GM13976 (cell line): ENCODE measurements at regions not wholly inside any gene's neighbourhood (a gene's known extent, or its start where the extent isn't known, plus 50 kb on each side); places are given as distances from the start of the nearest gene placed in this dataset.

ENCODE experiments used
- DNase-seq: peaks from one replicate; pipeline ENCODE4 v3.0.0; 2012; ENCODE audit warnings: low spot score
- CTCF ChIP-seq: IDR thresholded peaks from 2 replicates; pipeline ENCODE4 v1.5.1; 2012; ENCODE audit warnings: borderline replicate concordance, mild to moderate bottlenecking; ENCODE audit not compliant: insufficient read depth; ENCODE audit errors: extremely low read depth, missing control alignments, control extremely low read depth
- in situ Hi-C: fragments of 300-500 bp; cut with MboI; formaldehyde crosslinking; loops from one replicate; pipeline ENCODE4 v1.12.0; 2022; ENCODE audit warnings: low sequenced_read_pairs, mixed read lengths, inconsistent platforms; ENCODE audit not compliant: unreplicated experiment

- TF ChIP-seq CTCF, result no peak
- in situ Hi-C loops, result no loop called here
- DNase-seq, result no peak
These were observed 124.7 kb upstream of the C1orf174 start for GRCh38 chr1:4024811-4025210.

GRCh38 chr1:4025752-4026151 lies 125.7 kb upstream of the C1orf174 start:
- TF ChIP-seq CTCF, result no peak
- in situ Hi-C loops, result no loop called here
- DNase-seq, result no peak

GRCh38 chr1:4027008-4027407 lies 126.9 kb upstream of the C1orf174 start:
- no peak for TF ChIP-seq CTCF
- no peak for DNase-seq
- in situ Hi-C loops, result no loop called here

GRCh38 chr1:4027492-4028138 lies 127.5 kb upstream of the C1orf174 start:
- TF ChIP-seq CTCF, result no peak
- DNase-seq, result peak; percentile 89
- in situ Hi-C loops, result no loop called here

GRCh38 chr1:4028139-4028501 lies 128.0 kb upstream of the C1orf174 start:
- DNase-seq, result no peak
- in situ Hi-C loops, result no loop called here
- no peak for TF ChIP-seq CTCF

- DNase-seq, result no peak
- in situ Hi-C loops, result no loop called here
- TF ChIP-seq CTCF, result no peak
These were observed 129.3 kb upstream of the C1orf174 start for GRCh38 chr1:4029376-4029775.
